ENCODE measurements at regions not wholly inside any gene's neighbourhood (a gene's known extent, or its start where the extent isn't known, plus 50 kb on each side); places are given as distances from the start of the nearest gene placed in this dataset.

- DNase-seq = no peak
These were observed 189.0 kb downstream of the PLPP3 start for GRCh38 chr1:56390232-56390867.

- no peak for DNase-seq
These were observed 189.6 kb downstream of the PLPP3 start for GRCh38 chr1:56389813-56390212.

GRCh38 chr1:56387071-56387740 is 192.2 kb downstream of the PLPP3 start:
- no peak for DNase-seq

GRCh38 chr1:56385314-56385713 is 194.0 kb downstream of the PLPP3 start:
- DNase-seq = peak; percentile 19 to 32

- no peak for DNase-seq
These were observed 196.4 kb downstream of the PLPP3 start for GRCh38 chr1:56382929-56383328.

- DNase-seq = no peak
These were observed 198.8 kb downstream of the PLPP3 start for GRCh38 chr1:56380531-56380930.

GRCh38 chr1:56378341-56379070 is 200.9 kb downstream of the PLPP3 start:
- DNase-seq = no peak

GRCh38 chr1:56377431-56377830 is 201.9 kb downstream of the PLPP3 start:
- no peak for DNase-seq

- DNase-seq = no peak
These were observed 203.0 kb downstream of the PLPP3 start for GRCh38 chr1:56376188-56376984.

GRCh38 chr1:56375326-56375804 is 204.0 kb downstream of the PLPP3 start:
- DNase-seq = no peak

- no peak for DNase-seq
These were observed 205.1 kb downstream of the PLPP3 start for GRCh38 chr1:56374026-56374974.

GRCh38 chr1:56370513-56370912 is 208.8 kb downstream of the PLPP3 start:
- DNase-seq = no peak

- DNase-seq = no peak
These were observed 216.2 kb downstream of the PLPP3 start for GRCh38 chr1:56363007-56363770.

GRCh38 chr1:56360021-56360420 is 219.3 kb downstream of the PLPP3 start:
- no peak for DNase-seq

- no peak for DNase-seq
These were observed 220.3 kb downstream of the PLPP3 start for GRCh38 chr1:56359056-56359455.

- peak in 1 of 2 donors; percentile 23 for DNase-seq
These were observed 221.3 kb downstream of the PLPP3 start for GRCh38 chr1:56357927-56358690.

GRCh38 chr1:56356376-56356990 is 222.9 kb downstream of the PLPP3 start:
- no peak for DNase-seq

GRCh38 chr1:56355918-56356317 is 223.4 kb downstream of the PLPP3 start:
- DNase-seq = no peak

GRCh38 chr1:56355422-56355821 is 223.9 kb downstream of the PLPP3 start:
- no peak for DNase-seq

- peak; percentile 11 to 47 for DNase-seq
These were observed 233.5 kb downstream of the PLPP3 start for GRCh38 chr1:56345831-56346230.

All from inflammatory macrophage treated with lipopolysaccharide for 1 hour (primary cell).